ENCODE measurements at regions not wholly inside any gene's neighbourhood (a gene's known extent, or its start where the extent isn't known, plus 50 kb on each side); places are given as distances from the start of the nearest gene placed in this dataset.

GRCh38 chr11:115963156-115963555 lies 458.9 kb upstream of the CADM1 start:
- Histone ChIP-seq H3K27me3 (no peaks in the 10 kb centered on the region), H3K4me1 (no peaks in the 10 kb centered on the region), H3K27ac (no peak overlapping the region), H3K9me3 (no peaks in the 10 kb centered on the region), H3K4me3 (no peak overlapping the region), H3K36me3 (no peaks in the 10 kb centered on the region)
- DNase-seq (ENCODE audit: extremely low spot score in 2 of 2), result no peak
- intact Hi-C loops (cut with DNase I), result no loop called here
- no peak for TF ChIP-seq POLR2AphosphoS5 (IDR thresholded peaks at IDR 0.05; ENCODE audit: insufficient read depth in 1 of 2, low read depth in 1 of 2)
- no peak for TF ChIP-seq POLR2A (IDR thresholded peaks at IDR 0.05)
- TF ChIP-seq CTCF (IDR thresholded peaks at IDR 0.05), result no peak

- no peak for DNase-seq (ENCODE audit: extremely low spot score in 2 of 2)
- no peaks in the 10 kb centered on the region for H3K4me1 ChIP-seq
- intact Hi-C loops (cut with DNase I), result no loop called here
- no peak for TF ChIP-seq POLR2A (IDR thresholded peaks at IDR 0.05)
- no peak for TF ChIP-seq POLR2AphosphoS5 (IDR thresholded peaks at IDR 0.05; ENCODE audit: insufficient read depth in 1 of 2, low read depth in 1 of 2)
- no peak for TF ChIP-seq CTCF (IDR thresholded peaks at IDR 0.05)
- no peaks in the 10 kb centered on the region for H3K36me3 ChIP-seq
- H3K27me3 ChIP-seq, result no peaks in the 10 kb centered on the region
- H3K27ac ChIP-seq, result no peak overlapping the region
- no peak overlapping the region for H3K4me3 ChIP-seq
- H3K9me3 ChIP-seq, result no peaks in the 10 kb centered on the region
Observed at GRCh38 chr11:115961159-115962003, 457.2 kb upstream of the CADM1 start.

- Histone ChIP-seq H3K27ac (no peak overlapping the region), H3K36me3 (no peaks in the 10 kb centered on the region), H3K9me3 (no peaks in the 10 kb centered on the region), H3K4me3 (no peak overlapping the region), H3K4me1 (no peaks in the 10 kb centered on the region), H3K27me3 (no peaks in the 10 kb centered on the region)
- TF ChIP-seq CTCF (IDR thresholded peaks at IDR 0.05), result no peak
- TF ChIP-seq POLR2A (IDR thresholded peaks at IDR 0.05), result no peak
- TF ChIP-seq POLR2AphosphoS5 (IDR thresholded peaks at IDR 0.05; ENCODE audit: insufficient read depth in 1 of 2, low read depth in 1 of 2), result no peak
- intact Hi-C loops (cut with DNase I), result no loop called here
- no peak for DNase-seq (ENCODE audit: extremely low spot score in 2 of 2)
Observed at GRCh38 chr11:115959081-115959486, 454.9 kb upstream of the CADM1 start.

- Histone ChIP-seq H3K27me3 (no peaks in the 10 kb centered on the region), H3K4me1 (no peaks in the 10 kb centered on the region), H3K36me3 (no peaks in the 10 kb centered on the region), H3K4me3 (no peak overlapping the region), H3K9me3 (no peaks in the 10 kb centered on the region), H3K27ac (no peak overlapping the region)
- DNase-seq (ENCODE audit: extremely low spot score in 2 of 2), result no peak
- TF ChIP-seq POLR2A (IDR thresholded peaks at IDR 0.05) (no peak), CTCF (IDR thresholded peaks at IDR 0.05) (no peak), POLR2AphosphoS5 (IDR thresholded peaks at IDR 0.05; ENCODE audit: insufficient read depth in 1 of 2, low read depth in 1 of 2) (no peak)
- intact Hi-C loops (cut with DNase I), result no loop called here
Observed at GRCh38 chr11:115958089-115959000, 454.1 kb upstream of the CADM1 start.
